ENCODE measurements at regions not wholly inside any gene's neighbourhood (a gene's known extent, or its start where the extent isn't known, plus 50 kb on each side); places are given as distances from the start of the nearest gene placed in this dataset.

- H3K27me3 ChIP-seq (ENCODE audit: control insufficient read depth in 4 of 4, insufficient read depth in 4 of 4, low read length in 3 of 4): no peaks in the 10 kb centered on the region
- H3K9ac ChIP-seq (ENCODE audit: low read depth in 1 of 2, low read length in 2 of 2): no peak overlapping the region
- no peak overlapping the region for H3K27ac ChIP-seq (ENCODE audit: low read depth in 1 of 2, low read length in 2 of 2)
- no peak for DNase-seq (ENCODE audit: low spot score)
- H3K4me1 ChIP-seq (ENCODE audit: control insufficient read depth in 4 of 4, insufficient read depth in 4 of 4, low read length in 3 of 4): no peaks in the 10 kb centered on the region
- H3K9me3 ChIP-seq (ENCODE audit: control insufficient read depth in 4 of 4, low read length in 3 of 4): no peaks in the 10 kb centered on the region
- TF ChIP-seq HNF4A (conservative IDR thresholded peaks at IDR 0.05) (no peak), NR2F2 (IDR thresholded peaks at IDR 0.05) (no peak), HNF4G (IDR thresholded peaks at IDR 0.05) (no peak), ZBTB33 (IDR thresholded peaks at IDR 0.05) (no peak), RAD21 (IDR thresholded peaks at IDR 0.05) (no peak), TAF1 (conservative IDR thresholded peaks at IDR 0.05) (no peak), FOXA1 (IDR thresholded peaks at IDR 0.05) (no peak), JUND (IDR thresholded peaks at IDR 0.05) (no peak), SP1 (IDR thresholded peaks at IDR 0.05) (no peak), YY1 (IDR thresholded peaks at IDR 0.05) (no peak), EGR1 (IDR thresholded peaks at IDR 0.05; ENCODE audit: low read depth in 2 of 2) (no peak), RXRA (IDR thresholded peaks at IDR 0.05) (no peak), GABPA (IDR thresholded peaks at IDR 0.05 in 1 of 2, conservative IDR thresholded peaks at IDR 0.05 in 1 of 2) (no peak), FOXA2 (IDR thresholded peaks at IDR 0.05) (no peak)
- TF ChIP-seq, protein P1, sequence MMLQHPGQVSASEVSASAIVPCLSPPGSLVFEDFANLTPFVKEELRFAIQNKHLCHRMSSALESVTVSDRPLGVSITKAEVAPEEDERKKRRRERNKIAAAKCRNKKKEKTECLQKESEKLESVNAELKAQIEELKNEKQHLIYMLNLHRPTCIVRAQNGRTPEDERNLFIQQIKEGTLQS (IDR thresholded peaks at IDR 0.05): no peak
- TF ChIP-seq, protein P2, sequence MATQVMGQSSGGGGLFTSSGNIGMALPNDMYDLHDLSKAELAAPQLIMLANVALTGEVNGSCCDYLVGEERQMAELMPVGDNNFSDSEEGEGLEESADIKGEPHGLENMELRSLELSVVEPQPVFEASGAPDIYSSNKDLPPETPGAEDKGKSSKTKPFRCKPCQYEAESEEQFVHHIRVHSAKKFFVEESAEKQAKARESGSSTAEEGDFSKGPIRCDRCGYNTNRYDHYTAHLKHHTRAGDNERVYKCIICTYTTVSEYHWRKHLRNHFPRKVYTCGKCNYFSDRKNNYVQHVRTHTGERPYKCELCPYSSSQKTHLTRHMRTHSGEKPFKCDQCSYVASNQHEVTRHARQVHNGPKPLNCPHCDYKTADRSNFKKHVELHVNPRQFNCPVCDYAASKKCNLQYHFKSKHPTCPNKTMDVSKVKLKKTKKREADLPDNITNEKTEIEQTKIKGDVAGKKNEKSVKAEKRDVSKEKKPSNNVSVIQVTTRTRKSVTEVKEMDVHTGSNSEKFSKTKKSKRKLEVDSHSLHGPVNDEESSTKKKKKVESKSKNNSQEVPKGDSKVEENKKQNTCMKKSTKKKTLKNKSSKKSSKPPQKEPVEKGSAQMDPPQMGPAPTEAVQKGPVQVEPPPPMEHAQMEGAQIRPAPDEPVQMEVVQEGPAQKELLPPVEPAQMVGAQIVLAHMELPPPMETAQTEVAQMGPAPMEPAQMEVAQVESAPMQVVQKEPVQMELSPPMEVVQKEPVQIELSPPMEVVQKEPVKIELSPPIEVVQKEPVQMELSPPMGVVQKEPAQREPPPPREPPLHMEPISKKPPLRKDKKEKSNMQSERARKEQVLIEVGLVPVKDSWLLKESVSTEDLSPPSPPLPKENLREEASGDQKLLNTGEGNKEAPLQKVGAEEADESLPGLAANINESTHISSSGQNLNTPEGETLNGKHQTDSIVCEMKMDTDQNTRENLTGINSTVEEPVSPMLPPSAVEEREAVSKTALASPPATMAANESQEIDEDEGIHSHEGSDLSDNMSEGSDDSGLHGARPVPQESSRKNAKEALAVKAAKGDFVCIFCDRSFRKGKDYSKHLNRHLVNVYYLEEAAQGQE (IDR thresholded peaks at IDR 0.05): no peak
- TF ChIP-seq, protein P3, sequence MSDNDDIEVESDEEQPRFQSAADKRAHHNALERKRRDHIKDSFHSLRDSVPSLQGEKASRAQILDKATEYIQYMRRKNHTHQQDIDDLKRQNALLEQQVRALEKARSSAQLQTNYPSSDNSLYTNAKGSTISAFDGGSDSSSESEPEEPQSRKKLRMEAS (IDR thresholded peaks at IDR 0.05): no peak
- TF ChIP-seq, protein P4, sequence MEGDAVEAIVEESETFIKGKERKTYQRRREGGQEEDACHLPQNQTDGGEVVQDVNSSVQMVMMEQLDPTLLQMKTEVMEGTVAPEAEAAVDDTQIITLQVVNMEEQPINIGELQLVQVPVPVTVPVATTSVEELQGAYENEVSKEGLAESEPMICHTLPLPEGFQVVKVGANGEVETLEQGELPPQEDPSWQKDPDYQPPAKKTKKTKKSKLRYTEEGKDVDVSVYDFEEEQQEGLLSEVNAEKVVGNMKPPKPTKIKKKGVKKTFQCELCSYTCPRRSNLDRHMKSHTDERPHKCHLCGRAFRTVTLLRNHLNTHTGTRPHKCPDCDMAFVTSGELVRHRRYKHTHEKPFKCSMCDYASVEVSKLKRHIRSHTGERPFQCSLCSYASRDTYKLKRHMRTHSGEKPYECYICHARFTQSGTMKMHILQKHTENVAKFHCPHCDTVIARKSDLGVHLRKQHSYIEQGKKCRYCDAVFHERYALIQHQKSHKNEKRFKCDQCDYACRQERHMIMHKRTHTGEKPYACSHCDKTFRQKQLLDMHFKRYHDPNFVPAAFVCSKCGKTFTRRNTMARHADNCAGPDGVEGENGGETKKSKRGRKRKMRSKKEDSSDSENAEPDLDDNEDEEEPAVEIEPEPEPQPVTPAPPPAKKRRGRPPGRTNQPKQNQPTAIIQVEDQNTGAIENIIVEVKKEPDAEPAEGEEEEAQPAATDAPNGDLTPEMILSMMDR (IDR thresholded peaks at IDR 0.05; ENCODE audit: low read depth, low read length, missing input control): no peak
- no peak overlapping the region for H3K4me3 ChIP-seq (ENCODE audit: low read depth in 1 of 3, low read length in 3 of 3)
- WGBS: 84% methylated on average over 3 of the region's 3 CpGs
- H3K36me3 ChIP-seq (ENCODE audit: control insufficient read depth in 4 of 4, insufficient read depth in 3 of 4, low read depth in 1 of 4, low read length in 3 of 4): no peaks in the 10 kb centered on the region
Measured at GRCh38 chr17:54537656-54538055, 363.0 kb upstream of the TOM1L1 start.

All from liver (tissue), 8 donors.